ENCODE measurements at regions not wholly inside any gene's neighbourhood (a gene's known extent, or its start where the extent isn't known, plus 50 kb on each side); places are given as distances from the start of the nearest gene placed in this dataset.

DNA sequence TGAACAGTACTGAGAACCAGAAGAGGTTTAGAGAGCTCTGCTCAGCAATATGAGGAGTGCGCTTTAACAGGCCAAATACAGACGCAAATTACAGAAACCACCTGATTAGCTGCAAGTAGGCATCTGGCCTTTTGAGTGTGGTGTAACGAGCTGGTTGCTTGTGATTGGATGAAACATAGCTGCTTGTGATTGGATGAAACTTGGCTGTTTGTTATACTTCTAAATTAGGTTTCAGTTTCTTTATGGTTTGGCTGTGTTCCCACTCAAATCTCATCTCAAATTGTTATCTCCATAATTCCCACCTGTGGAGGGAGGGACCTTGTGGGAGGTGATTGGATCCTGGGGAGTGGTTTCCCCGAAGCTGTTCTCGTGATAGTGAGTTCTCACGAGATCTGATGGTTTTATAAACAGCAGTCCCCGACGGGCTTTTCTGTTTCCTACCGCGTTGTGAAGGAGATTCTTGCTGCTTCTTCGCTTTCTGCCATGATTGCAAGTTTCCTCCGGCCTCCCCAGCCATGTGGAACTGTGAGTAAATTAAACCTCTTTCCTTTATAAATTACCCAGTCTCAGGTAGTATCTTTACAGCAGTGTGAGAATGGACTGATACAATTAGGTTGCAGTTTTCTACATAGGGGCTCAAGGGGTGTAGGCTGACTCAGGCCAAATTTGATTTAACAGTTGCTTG, 655.9 kb upstream of the MAN1A1 start:
- TF ChIP-seq, protein P1, sequence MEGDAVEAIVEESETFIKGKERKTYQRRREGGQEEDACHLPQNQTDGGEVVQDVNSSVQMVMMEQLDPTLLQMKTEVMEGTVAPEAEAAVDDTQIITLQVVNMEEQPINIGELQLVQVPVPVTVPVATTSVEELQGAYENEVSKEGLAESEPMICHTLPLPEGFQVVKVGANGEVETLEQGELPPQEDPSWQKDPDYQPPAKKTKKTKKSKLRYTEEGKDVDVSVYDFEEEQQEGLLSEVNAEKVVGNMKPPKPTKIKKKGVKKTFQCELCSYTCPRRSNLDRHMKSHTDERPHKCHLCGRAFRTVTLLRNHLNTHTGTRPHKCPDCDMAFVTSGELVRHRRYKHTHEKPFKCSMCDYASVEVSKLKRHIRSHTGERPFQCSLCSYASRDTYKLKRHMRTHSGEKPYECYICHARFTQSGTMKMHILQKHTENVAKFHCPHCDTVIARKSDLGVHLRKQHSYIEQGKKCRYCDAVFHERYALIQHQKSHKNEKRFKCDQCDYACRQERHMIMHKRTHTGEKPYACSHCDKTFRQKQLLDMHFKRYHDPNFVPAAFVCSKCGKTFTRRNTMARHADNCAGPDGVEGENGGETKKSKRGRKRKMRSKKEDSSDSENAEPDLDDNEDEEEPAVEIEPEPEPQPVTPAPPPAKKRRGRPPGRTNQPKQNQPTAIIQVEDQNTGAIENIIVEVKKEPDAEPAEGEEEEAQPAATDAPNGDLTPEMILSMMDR (IDR thresholded peaks at IDR 0.05), result no peak
- TF ChIP-seq POLR2A (IDR thresholded peaks at IDR 0.05), result no peak

All from lower leg skin (tissue), 3 donors.